Left forelimb (tissue), 1 donor: ENCODE measurements at regions not wholly inside any gene's neighbourhood (a gene's known extent, or its start where the extent isn't known, plus 50 kb on each side); places are given as distances from the start of the nearest gene placed in this dataset.

ENCODE experiments used
- DNase-seq: peaks from one replicate; pipeline ENCODE4 v3.0.0-alpha.2; 2018; ENCODE audit warnings: low spot score

DNA sequence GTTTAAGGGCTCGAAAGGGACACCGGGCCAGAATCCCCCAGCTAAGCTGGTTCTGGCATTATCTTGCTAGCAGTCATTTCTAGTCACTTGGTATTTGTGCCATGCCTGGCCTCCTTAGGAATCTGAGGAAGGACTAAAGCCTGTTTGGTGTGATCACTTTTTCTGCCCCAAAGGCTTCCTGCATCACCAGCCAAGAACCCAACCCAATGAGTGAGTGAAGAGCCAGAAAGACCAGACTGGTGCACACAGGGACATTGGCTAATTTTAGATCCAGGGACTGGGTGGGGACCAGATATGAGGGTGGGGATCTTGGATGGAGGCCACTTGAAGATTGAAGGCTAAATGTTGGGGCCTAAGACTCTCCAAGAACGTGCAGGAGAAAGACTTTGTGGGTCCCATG, 411.9 kb upstream of the TNP1 start:
- DNase-seq: no peak

DNA sequence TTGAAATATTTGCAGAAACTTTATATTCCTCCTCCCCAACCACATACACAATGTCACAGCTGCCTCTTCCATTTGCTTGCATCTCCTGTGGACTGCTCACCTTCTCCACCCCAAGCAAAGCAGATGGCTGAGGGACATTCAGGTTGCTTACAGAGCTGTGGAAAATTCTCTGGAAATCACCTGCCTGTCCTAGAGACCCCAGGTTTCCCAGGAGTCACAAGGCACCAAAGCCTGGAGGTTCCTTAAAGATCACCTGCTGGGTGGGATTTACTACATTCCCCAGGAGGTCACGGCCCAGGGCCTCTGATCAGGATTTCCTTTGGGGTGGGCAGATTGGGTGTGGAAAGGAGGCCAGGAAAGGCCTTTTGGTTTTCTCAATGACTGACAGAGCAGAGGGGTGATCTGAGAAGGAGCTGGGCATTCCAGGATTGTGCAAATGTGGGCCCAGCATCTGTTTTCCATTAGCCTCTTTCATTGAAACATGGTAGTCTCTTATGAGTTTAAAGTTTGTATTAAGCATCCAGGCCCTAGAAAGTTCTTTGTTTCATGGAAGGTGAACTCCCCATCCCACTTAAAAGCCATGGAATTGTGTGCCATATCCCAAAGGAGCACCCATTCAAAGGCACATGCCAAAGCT, 410.7 kb upstream of the TNP1 start:
- DNase-seq: no peak

DNA sequence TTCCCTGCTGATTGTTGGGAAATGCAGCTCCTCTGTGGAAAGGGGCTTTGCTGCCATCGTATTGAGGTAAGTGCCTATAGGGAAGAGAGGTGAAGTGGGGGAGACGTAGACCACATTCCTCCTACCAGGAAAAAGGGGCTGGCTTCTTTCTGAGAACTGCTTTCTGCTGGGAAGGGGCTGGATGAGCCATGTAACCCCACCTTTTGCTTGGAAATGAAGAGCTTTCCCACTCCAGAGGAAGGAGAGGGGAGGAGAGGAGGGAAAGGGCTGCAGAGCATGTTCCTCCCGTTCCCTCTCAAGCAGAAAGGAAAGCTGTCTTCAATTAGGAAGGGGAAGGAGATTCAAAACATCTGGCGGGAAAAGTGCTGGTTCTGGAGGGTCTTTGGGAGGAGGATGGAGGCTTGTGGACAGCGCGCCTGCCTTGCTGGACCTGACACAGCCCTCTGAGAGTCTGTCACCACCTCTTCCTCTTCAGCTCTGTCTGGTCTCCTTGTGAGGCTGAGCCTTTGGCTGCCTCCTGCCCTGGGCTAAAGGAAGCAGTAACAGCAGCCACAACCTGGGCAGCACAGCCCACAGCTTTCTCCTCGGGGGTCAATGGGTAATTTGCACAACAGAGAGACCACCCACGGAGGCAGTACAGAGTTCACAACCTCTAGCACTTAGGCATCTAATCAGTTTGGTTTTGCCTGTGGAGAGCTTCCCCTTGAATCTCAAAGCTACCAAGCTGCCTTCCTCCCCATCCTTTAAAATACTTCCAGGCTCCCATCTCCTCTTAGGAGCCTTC, 410.0 kb upstream of the TNP1 start:
- no peak for DNase-seq

DNA sequence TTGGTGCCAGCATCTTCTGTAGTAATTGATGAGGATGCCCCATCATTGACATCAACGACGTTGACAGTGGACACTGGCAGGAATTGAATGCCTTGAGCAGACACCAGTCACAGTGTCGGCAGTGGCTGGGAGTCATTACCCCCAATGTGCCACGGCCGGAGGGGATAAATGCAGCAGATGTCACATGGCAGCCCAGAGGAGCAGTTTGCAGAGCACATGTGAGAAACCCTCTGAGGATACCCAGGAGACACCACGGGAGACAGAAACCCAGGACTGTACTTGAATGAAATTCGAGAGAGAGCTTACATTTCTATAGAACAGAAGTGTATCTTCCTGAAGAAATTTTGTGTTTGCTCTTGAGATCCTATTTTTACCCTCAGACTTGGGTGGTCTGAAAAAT, 409.1 kb upstream of the TNP1 start:
- DNase-seq: no peak

DNA sequence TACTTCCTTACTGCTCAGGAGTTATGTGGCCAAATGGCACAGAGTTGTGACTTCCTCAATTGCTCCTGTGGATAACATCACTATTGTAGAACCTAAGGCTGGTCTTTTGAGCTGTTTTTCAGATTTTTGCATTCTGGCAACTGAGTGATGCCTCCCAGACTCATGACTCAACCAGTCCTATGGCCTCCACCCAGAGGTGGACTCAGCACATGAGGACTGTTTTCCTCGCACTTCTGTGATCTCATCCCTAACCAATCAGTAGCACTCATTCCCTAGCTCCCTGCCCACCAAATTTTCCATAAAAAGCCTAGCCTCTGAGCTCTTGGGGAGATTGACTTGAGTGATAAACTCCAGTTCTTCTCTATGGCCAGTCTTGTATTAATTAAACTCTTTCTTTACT, 407.9 kb upstream of the TNP1 start:
- DNase-seq: no peak

DNA sequence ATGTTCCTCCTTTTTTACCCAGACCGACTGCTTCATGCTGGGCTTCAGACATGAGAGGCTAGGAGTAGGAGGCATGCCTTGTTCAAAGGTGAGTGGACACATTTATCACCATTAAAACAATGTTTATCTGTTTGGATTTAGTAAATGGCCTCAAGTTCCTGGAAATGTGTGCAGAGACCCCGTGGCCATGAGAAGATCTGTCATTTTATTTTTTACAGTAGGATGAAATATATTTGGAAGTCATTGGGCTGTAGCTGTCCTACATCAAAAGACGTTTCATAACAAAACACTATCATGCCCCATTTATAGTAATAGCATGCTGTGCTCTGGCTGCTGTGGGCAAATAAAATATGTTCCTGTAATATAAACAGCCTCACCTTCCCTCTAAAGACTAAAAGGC, 403.9 kb upstream of the TNP1 start:
- DNase-seq: no peak

DNA sequence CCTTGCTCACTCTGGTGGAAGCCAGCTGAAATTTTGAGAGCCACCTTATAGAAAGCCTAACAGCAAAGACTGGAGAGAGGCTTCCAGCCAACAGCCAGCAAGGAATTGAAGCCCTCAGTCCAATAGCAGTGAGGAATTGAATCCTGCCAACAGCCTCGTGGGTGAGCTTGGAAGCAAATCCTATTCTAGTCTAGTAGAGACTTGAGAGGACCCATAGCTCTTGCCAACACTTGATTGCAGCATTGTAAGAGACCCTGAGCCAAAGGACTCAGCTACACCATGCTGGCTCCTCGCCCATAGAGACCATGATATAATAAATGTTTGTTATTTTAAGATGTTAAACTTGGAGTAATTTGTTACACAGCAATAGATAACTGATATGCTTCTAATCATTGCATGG, 403.0 kb upstream of the TNP1 start:
- no peak for DNase-seq

DNA sequence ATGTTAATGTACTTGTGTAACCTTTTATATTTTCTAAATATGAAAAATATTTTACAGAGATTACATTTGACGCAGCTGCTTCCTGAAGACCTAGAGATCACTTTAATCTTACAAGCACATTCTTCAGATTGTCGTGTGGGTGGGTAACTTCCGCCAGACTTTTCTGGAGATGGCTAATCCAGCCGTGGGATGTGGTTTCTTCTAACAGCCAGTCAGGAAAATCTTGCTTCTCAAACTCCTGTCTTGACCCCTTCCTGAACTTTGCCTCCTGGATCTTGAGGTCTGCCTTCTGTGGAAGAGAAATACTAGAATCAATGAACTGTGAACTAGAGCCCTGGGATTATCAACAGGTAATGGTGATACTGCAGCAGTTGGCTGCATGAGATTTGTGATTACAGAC, 401.6 kb upstream of the TNP1 start:
- no peak for DNase-seq

DNA sequence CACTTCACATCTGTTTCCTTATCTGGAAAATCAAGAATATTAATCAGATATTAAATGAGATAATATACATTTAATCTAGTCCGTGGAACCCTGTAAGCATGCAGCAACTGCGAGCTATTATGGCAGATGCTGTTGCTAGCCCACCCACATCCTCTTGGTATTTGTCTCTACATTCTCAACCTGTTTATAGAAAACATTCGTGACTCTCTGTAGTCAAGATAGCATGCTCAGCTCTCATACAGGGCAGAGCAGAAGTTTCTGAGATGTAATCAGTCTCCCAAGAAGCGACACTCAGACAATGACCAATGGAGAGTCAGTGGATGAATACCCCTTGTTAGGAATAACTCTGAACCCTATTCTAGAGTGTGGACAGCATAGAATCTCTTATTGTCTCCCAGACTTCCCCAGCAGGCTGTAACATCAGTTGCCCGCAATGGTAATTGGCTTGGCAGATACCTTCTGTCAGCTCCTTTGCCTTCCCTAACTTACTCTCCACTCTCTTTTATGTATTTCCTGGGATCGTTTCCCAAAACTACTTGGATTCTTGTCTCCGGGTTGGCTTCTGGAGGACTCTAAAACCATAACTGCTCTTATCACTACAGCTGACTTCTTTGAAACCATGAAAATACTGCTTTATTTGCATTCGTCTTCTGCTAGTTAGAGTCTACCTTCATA, 400.7 kb upstream of the TNP1 start:
- no peak for DNase-seq

DNA sequence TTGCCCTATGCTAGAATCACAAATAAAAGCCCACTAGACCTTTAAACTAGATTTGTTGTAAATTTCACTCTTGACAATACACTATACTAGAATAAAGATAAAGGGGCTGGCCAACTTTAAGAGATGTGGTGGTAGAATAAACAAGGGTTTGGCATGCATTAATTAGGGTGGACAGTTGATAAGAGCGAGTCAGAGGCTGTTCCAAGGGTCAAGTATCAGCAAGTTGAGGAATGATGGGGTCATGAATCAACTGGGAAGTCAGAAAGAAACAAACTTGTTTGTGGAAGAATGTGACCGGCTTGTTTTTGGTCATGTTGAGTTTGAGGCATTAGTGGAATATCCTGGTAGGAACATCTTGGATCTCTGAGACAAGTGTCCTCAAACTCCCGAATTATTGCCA, 398.3 kb upstream of the TNP1 start:
- no peak for DNase-seq

DNA sequence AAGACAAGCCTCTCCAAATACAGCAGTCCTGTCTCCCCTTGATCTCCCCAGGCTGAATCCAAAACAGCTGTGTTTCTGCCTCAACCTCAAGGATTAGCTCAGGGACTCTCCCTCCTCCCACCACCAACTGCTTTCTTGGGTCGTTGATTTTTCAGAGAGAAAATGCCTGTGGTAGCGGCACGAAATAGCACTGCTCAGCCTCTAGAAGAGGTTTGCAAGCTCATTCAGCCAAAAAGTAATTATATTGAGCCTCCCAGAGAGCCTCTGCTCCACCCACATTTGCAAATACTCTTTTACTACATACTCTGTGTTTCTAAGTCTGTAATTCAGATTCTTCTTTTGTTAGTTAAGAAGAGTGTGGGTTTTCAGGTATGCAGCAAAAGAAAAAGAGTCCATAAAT, 396.4 kb upstream of the TNP1 start:
- DNase-seq: no peak

DNA sequence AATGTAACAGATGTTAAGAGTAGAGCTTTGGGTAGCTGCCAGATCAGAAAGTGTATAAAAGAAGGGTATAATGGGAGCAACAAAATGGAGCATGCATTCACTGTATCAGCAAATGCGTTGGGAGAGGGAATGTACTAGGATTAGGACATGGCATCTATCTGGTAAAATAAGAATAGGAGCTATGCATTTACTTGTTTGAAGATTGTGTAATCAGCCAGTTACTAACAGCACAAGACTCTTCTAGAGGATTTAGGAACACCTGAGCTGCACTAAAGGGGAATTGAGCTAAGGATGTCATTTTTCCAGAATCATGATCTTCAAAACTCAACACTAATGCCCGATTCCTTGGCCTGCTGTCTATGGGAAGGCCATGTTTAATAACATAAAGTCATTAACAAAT, 394.2 kb upstream of the TNP1 start:
- DNase-seq: no peak

DNA sequence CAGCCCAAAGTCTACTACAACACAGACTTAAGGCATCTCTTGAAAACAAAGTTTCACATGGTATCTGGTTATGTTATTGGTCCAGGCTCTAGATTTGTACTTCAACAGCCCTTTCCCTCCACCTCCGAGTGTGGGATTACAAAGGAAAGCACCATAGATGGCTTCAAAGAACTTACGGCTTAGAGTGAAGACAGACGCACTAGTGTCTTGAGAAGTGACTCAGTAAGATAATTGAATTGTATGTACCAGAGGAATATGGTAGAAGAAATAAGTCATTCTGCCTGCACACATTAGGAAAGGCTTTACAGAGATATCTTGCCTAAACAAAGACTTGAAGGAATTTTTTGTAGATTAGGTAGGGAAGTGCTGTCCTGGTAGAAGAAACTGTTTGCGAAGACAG, 392.3 kb upstream of the TNP1 start:
- DNase-seq: no peak

DNA sequence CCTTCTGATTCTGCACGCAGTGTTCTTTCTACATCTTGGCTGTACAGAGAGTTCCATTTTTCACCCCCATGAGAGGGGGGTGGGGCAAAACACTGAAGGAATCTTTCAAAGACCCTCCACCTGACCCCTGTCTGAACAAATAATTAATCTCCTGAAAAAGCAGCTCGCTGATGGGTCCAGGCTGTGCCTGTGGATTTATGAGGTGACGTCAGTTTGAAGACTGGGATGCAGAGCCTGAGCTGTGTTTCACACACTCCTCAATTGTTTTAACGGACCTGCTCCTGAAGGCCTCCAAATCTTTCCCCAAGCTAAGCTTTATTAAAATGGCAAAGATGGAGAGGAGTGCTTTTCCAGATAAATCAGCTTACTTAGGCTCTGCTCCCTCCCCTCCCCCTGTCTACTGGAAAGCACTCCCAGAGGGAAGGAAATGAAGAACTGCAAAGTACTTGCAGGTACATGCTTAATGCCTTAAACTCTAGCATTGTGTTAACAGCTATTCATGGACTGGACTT, 390.2 kb upstream of the TNP1 start:
- DNase-seq: peak; percentile 71

DNA sequence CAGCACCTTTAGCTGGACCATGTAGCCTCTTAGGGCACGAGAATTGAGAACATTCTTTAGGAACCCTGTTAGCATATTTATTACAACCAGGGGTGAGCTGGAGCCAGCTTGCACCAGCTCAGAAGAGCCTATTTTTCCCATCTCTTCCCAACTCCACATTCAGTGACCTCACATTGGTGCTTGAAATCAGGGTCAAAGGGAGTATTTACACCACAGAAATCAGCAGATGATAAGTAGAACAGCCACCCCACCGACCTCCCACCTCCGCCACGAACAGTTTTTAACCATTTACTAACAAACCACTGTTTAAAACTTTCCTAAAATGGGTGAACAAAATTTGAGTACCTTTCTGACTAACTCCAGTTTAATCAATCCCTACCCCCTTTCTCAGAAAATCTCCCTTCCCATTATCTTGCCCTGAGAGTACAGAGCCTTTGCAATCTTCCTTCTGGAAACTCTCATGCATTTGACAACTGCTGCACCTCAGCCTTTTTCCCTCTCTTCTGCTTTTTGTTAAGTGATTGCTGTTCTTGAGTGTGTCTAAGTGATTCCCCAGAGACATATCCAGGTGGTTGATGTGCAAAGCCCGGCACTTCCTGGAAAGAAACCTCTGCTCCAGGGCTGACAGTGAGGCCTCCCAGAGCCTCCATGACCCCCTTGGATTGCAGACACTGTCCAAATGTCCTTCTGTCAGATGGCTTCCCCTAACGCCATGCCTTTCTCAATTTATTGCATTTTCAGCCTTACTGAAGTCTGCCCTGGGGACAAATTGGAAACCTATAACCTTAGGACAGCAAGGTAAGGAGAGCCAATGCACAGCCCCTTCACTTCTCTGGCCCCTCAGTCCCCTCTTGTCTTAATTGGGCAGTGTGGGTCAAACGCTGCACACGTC, 389.5 kb upstream of the TNP1 start:
- DNase-seq: no peak

DNA sequence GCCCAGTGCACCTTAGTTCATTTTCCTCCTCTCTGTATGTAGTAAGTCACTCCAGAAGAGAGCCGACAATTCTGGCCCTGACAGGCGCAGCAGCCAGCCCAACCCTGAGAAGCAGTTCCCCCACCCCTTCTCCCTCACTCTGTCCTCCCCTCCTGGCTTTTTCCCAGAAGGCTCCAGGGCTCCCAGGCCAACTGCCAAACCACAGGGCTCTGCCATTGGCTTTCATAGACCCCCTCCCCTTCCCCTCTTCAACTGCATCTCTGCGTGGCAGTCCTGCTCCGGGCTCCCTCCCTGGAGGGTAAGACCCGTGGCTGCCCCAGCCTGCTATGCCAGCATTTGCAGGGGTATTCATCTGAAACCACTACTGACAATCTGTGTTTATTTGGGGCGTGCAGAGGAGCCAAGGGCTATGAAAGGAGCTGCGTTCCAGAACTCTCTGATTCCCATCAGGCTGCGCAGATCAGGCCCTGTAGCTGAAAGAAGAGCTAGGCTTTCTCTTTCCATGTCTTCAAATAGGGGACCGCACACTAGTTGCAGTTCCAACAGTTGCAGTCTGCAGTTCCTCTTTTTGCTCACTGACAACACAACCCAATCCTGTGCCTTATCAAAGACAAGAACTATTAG, 388.6 kb upstream of the TNP1 start:
- peak; percentile 92 for DNase-seq

DNA sequence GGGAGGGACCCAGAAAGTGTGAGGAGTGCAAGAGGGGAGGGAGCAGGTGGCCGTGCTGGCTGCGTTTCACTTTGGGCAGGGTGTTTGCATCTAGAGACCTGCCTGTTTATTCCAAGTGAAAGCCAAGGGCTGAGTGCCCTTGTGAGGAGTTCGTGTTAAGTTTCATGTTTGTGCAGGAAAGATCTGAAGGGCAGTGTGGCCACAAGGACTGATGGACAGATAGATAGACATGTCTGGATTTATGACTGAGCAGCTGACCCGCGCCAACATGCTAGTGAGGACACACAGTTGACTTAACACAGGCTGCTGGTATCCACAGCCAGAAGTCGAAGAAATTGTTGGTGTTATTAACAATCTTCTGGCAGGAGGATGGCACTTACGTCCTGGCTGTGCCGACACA, 387.6 kb upstream of the TNP1 start:
- DNase-seq: no peak

DNA sequence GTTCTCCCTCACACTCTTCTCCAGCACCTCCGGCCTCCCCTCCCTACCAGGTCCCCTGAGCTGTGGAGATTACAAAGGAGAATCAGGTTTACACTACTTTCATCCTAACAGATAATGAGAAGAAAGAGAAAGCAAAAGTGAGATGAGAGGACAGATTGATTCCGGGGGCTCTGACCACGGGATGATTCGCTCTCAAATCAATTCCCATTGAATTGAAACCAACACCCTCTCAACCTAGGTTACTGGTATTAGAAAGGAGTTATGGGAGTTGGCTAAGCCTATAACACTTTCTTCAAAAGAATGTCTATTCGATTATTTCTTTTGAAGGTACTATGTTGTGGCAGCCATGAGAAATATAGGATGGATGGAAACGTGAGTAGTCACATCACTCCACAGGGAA, 386.2 kb upstream of the TNP1 start:
- DNase-seq: no peak

DNA sequence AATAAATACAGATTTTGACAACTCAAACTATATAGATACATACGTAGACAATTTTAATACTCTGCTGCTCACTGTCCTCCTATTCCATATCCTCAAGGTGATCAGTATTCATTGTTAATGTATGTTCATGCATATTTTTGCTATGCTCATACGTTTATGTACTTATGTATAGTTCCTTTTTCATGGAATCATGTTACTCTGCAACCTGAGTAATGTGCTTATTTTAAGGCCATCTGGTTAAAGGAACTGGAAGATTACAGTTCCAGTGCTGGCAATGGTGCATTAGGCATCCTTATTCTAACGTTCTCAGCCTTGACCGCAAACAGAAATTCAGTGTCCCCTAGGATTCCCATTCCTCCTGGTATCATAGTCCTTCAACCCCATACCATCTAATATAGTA, 385.0 kb upstream of the TNP1 start:
- no peak for DNase-seq

DNA sequence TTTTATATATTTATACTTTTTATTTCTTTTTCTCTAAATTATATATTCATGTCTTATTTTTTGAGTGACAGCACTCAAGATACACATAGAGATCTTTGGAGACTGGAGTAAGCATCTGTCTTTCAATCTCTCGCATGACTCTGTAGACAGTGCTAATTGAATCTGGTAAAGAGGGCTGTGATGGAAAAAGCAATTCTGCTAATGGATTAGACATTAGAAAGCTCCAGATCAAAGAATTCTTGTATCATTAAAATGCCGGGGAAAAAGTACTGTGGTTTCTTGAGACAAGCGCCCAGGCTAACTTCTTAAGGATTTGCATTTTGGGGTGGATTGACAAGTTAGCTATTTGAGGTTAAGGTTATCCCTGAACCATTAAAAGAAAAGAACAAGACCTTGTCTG, 383.1 kb upstream of the TNP1 start:
- DNase-seq: no peak

DNA sequence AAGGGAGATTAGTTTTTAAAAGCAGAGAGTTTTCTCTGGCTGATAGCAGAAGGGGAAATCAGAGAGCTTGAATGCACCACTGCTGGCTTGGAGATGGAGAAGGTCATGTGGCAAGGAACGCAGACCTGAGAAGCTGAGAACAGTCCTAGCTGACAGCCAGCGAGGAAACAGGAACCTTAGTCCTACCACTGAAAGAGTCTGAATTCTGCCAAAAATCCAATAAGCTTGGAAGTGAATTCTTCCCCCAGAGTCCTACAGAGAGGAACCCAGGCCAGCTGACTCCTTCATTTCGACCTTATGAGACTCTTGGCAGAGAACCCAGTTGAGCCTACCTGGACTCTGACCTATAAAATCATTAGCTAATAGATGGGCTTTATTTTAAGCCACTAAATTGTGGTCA, 371.9 kb upstream of the TNP1 start:
- DNase-seq: no peak

DNA sequence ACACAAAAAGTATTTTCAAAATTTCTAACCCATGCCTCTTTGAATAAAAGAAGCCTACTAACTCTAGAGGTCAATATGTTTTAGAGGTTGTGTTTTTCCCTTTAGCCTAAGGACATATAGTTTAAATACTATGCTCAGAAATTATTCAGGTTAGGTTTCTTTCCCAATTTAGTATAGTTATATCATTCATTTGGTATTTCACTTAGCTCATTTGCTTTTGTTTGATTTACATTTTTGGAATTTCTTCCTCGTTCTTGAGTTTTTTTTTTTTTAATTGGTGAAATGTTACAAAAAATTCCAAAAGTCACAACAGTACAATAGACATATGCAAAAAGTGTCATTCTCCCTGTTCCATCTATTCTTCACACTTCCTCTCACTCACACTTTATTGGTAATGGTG, 371.3 kb upstream of the TNP1 start:
- no peak for DNase-seq
